Mucosa of descending colon (tissue), 3 donors: ENCODE measurements at regions not wholly inside any gene's neighbourhood (a gene's known extent, or its start where the extent isn't known, plus 50 kb on each side); places are given as distances from the start of the nearest gene placed in this dataset.

Experiments used
- ATAC-seq: fragments of 200-7000 bp; cut with Tn5 transposase; one replicate; pipeline ENCODE4 v1.9.1; 2020; ENCODE audit warnings: mild to moderate bottlenecking, moderate library complexity
- DNase-seq, 3 donors: peaks; one replicate each; pipeline ENCODE4 v3.0.0-alpha.2; 2020
- H3K36me3 ChIP-seq: fragments of 200-600 bp; one replicate; pipeline ENCODE4 v1.8.0; 2021; ENCODE audit warnings: low read depth, mild to moderate bottlenecking
- H3K4me1 ChIP-seq: fragments of 200-600 bp; one replicate; pipeline ENCODE4 v1.8.0; 2021; ENCODE audit warnings: low read depth, mild to moderate bottlenecking
- H3K4me3 ChIP-seq: fragments of 200-600 bp; one replicate; pipeline ENCODE4 v1.8.0; 2021; ENCODE audit warnings: mild to moderate bottlenecking
- H3K9me3 ChIP-seq: fragments of 200-600 bp; one replicate; pipeline ENCODE4 v1.8.0; 2021; ENCODE audit warnings: mild to moderate bottlenecking
- intact Hi-C, 2 donors: fragments of 100-400 bp; cut with DNase I in 1 of 2; cut with micrococcal nuclease in 1 of 2; formaldehyde crosslinking; loops; one replicate each; pipeline versions ENCODE4 v1.11.0 to v1.11.1; 2022; cut with DNase I, micrococcal nuclease
- TF ChIP-seq, protein P1 (sequence below): fragments of 200-600 bp; IDR thresholded peaks from one replicate; pipeline ENCODE4 v1.8.0; 2022; ENCODE audit warnings: antibody characterized with exemption, mild to moderate bottlenecking
- donor health status: DM: no; HTN: no; CAD: no; lungs with moderate emphysema.
- donor health status: DM: no; HTN: no; CAD: no.
- donor health status: DM: no; HTN: yes; CAD: no.

DNA sequence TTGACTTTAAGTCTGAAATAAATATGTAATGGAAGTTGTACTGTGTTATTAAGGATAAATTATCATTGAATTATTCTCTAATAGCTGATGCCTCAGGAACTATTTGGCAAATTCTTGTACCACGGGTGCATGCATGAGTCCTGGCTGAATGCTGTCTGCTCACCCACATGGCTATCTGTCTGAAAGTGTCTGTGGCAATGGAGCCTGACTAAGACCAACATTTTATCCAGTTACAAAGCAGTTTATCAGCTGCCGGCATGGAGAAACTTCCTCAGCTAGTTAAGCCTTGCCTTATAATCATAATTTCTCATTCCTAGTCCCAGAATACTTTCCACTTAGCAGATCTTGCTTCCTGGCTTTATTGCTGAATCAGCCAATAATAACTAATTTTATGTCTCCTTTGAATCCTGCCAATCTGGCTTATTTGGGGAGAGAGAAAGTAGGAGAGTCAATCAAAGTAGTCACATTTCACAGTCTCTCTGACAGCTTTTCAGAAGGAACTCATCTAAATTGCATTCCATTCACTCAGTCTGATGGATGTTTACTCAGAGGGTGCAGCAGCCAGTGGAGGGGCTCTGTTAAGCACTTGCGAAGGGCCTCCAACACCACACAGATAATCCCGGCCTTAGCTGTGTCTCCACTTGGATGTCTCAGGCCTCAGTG lies 280.6 kb upstream of the CLEC14A start:
- H3K36me3 ChIP-seq = no peaks in the 10 kb centered on the region
- TF ChIP-seq, protein P1, sequence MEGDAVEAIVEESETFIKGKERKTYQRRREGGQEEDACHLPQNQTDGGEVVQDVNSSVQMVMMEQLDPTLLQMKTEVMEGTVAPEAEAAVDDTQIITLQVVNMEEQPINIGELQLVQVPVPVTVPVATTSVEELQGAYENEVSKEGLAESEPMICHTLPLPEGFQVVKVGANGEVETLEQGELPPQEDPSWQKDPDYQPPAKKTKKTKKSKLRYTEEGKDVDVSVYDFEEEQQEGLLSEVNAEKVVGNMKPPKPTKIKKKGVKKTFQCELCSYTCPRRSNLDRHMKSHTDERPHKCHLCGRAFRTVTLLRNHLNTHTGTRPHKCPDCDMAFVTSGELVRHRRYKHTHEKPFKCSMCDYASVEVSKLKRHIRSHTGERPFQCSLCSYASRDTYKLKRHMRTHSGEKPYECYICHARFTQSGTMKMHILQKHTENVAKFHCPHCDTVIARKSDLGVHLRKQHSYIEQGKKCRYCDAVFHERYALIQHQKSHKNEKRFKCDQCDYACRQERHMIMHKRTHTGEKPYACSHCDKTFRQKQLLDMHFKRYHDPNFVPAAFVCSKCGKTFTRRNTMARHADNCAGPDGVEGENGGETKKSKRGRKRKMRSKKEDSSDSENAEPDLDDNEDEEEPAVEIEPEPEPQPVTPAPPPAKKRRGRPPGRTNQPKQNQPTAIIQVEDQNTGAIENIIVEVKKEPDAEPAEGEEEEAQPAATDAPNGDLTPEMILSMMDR = no peak
- H3K4me1 ChIP-seq = no peaks in the 10 kb centered on the region
- ATAC-seq (no peak), DNase-seq (no peak)
- intact Hi-C loops = no loop called here
- H3K4me3 ChIP-seq = no peak overlapping the region
- H3K9me3 ChIP-seq = no peaks in the 10 kb centered on the region

DNA sequence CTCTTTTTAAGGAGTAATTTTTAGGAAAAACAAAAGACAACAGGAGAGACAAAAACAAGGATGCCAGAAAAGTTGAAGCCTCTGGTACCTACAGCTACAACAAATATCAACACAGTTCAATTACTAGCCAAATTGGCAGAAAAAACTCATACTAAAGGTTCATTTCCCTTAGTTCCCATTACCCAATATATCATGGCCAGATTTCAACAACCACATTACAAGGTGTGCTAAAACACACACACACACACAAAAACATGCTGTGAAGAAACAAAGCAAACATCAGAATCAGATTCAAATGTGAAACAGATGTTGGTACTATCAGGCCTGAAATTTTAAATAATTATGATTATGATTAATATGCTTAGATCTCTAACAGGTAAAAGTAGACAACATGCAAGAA lies 272.7 kb upstream of the CLEC14A start:
- no peak overlapping the region for H3K4me3 ChIP-seq
- TF ChIP-seq, protein P1 = no peak

DNA sequence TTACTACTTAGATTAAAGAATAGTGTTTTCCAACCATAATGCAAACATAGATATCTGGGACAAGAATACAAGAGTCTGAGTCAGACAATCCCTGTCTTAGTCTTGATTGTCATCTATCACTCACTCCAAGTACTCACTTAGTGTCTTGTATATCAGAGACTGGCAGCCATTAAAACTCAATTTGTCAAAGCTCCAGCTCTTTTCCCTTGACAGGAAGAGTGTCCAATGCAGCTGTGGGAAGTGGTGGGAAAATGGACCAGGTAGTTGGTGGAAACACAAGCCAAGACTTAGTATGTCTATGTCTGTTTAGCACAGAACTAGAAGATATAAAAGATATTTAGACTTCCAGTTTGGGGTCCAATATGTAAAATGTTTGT lies 271.6 kb upstream of the CLEC14A start:
- DNase-seq (no peak), ATAC-seq (no peak)
- intact Hi-C loops = no loop called here
- Histone ChIP-seq H3K9me3 (no peaks in the 10 kb centered on the region), H3K4me3 (no peak overlapping the region), H3K4me1 (no peaks in the 10 kb centered on the region), H3K36me3 (no peaks in the 10 kb centered on the region)
- TF ChIP-seq, protein P1 = no peak

More for the DNA sequence above, 272.7 kb upstream of the CLEC14A start:
- ATAC-seq (no peak), DNase-seq (no peak)
- Histone ChIP-seq H3K36me3 (no peaks in the 10 kb centered on the region), H3K4me1 (no peaks in the 10 kb centered on the region), H3K9me3 (no peaks in the 10 kb centered on the region)
- intact Hi-C loops = no loop called here

DNA sequence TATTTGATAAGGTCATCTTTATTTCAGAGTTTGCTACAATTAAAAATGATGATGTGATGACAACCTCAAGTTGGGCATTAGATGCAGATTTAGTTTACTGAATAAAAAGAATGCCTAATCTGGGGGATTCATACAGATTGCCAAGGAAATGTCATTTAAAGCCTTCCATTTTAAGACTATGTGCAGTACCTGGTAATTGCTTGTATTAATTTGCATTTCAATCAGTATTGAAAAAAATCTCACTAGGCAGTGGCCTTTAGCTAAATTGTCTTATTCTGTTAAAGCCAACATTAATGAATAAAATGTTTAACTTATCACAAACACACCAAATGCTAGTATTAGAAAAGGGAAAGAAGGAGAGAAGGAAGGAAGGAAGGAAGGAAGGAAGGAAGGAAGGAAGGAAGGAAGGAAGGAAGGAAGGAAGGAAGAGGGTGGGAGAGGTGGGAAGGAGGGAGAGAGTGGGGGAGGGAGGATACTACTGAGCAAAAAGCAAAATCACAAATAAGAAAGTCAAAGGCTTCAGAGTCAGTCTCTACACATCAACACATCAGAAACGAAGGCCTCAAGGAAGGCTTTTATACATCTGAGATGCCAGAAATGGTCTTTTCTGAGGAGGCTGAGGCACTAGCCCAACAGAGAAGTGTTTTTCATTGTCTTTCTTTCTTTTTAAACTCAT lies 271.1 kb upstream of the CLEC14A start:
- Histone ChIP-seq H3K4me3 (no peak overlapping the region), H3K36me3 (no peaks in the 10 kb centered on the region), H3K9me3 (no peaks in the 10 kb centered on the region), H3K4me1 (no peaks in the 10 kb centered on the region)
- intact Hi-C loops = no loop called here
- TF ChIP-seq, protein P1 = no peak
- no peak for DNase-seq
- ATAC-seq = no peak

DNA sequence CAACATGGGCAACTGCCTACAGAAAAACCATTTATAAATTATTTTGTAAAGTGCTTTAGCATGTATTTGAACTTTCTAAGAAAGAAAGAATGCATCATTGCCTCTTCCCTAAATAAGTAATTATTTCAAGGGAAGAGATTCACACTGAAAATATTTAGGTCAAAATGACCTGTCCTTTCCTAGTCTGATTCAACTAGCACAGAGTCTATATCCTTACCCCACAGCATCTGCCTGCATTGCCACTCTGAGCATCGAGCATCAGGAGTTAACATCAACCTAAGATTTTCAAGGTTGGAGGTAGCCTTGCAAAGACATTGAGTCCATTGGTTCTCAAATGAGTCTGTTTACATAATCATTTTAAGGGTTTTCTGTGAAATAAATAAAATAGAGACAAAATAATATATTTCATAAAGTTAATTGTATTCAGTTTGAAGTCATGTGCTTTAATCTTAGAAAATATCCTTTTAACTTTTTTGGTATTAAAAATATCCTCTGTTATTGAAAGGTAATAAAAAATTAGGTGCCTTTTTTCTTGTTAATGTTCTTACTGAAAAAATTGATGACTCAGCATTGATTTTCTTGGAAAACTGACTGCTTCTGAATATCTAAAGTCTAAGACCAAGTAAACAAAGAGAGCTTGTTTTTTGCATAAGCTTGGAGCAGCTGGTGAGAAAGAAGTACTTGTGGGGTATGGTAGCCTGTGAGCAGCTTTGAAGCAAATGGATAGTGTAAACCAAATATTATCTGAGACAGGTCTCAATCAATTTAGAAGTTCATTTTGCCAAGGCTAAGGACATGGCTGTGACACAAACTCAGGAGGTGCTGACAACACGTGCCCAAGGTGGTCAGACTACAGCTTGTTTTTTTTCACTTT lies 269.0 kb upstream of the CLEC14A start:
- H3K9me3 ChIP-seq = no peaks in the 10 kb centered on the region
- no peak overlapping the region for H3K4me3 ChIP-seq
- no peak for DNase-seq
- no peaks in the 10 kb centered on the region for H3K36me3 ChIP-seq
- ATAC-seq = no peak
- no peaks in the 10 kb centered on the region for H3K4me1 ChIP-seq
- TF ChIP-seq, protein P1 = no peak
- intact Hi-C loops = no loop called here
